Body of pancreas (tissue), 4 donors: ENCODE measurements at regions not wholly inside any gene's neighbourhood (a gene's known extent, or its start where the extent isn't known, plus 50 kb on each side); places are given as distances from the start of the nearest gene placed in this dataset.

ENCODE experiments used
- CTCF ChIP-seq, 7 experiments: fragments of 450-650 bp in 4 of 7; fragments of 200-600 bp in 3 of 7; sonication (generic) in 3 of 7; IDR thresholded peaks; one replicate each; pipeline ENCODE4 v1.5.1; 2016 to 2019; ENCODE audit warnings: antibody characterized with exemption in 7 of 7
- POLR2A ChIP-seq, 3 donors: fragments of 450-650 bp; IDR thresholded peaks; one replicate each; pipeline ENCODE4 v1.6.1; 2016; ENCODE audit warnings: antibody characterized with exemption in 3 of 3, mild to moderate bottlenecking in 2 of 3

GRCh38 chr4:32133141-32133540, 1413.0 kb downstream of the PCDH7 start:
- TF ChIP-seq CTCF (IDR thresholded peaks at IDR 0.05) (no peak), POLR2A (IDR thresholded peaks at IDR 0.05) (no peak)
